RCC 7860 (cell line): ENCODE measurements at regions not wholly inside any gene's neighbourhood (a gene's known extent, or its start where the extent isn't known, plus 50 kb on each side); places are given as distances from the start of the nearest gene placed in this dataset.

Source experiments
- DNase-seq: peaks from one replicate; pipeline ENCODE4 v3.0.0-alpha.2; 2015; ENCODE audit warnings: low spot score
- FAIRE-seq: peaks from 2 replicates; lab custom pipeline; 2012; peaks lifted over from hg19 to GRCh38; lab: Jason Lieb, UNC

- DNase-seq (no peak), FAIRE-seq (no peak)
Observed at GRCh38 chr16:79339863-79340262, 260.7 kb downstream of the MAF start.

- no peak for FAIRE-seq
Observed at GRCh38 chr16:79337906-79338305, 262.6 kb downstream of the MAF start.

GRCh38 chr16:79336437-79337229 is 263.9 kb downstream of the MAF start:
- DNase-seq (no peak), FAIRE-seq (no peak)

More at GRCh38 chr16:79337906-79338305, 262.6 kb downstream of the MAF start:
- no peak for DNase-seq

GRCh38 chr16:79334127-79334526 is 266.4 kb downstream of the MAF start:
- DNase-seq (no peak), FAIRE-seq (no peak)

GRCh38 chr16:79331066-79331465 is 269.5 kb downstream of the MAF start:
- DNase-seq (no peak), FAIRE-seq (no peak)

GRCh38 chr16:79329967-79330366 is 270.6 kb downstream of the MAF start:
- FAIRE-seq (no peak), DNase-seq (no peak)

GRCh38 chr16:79329166-79329521 is 271.4 kb downstream of the MAF start:
- DNase-seq (no peak), FAIRE-seq (no peak)

GRCh38 chr16:79328402-79329165 is 272.0 kb downstream of the MAF start:
- FAIRE-seq (no peak), DNase-seq (no peak)

- FAIRE-seq (no peak), DNase-seq (no peak)
Observed at GRCh38 chr16:79327836-79328235, 272.7 kb downstream of the MAF start.

GRCh38 chr16:79326549-79326948 is 274.0 kb downstream of the MAF start:
- DNase-seq (no peak), FAIRE-seq (no peak)

GRCh38 chr16:79325226-79325945 is 275.2 kb downstream of the MAF start:
- FAIRE-seq (no peak), DNase-seq (no peak)

GRCh38 chr16:79320956-79321355 is 279.6 kb downstream of the MAF start:
- no peak for FAIRE-seq
- DNase-seq: no peak

GRCh38 chr16:79318143-79318899 is 282.2 kb downstream of the MAF start:
- no peak for FAIRE-seq
- no peak for DNase-seq

- DNase-seq: no peak
- no peak for FAIRE-seq
Observed at GRCh38 chr16:79317521-79317920, 283.0 kb downstream of the MAF start.

GRCh38 chr16:79317026-79317425 is 283.5 kb downstream of the MAF start:
- no peak for FAIRE-seq
- DNase-seq: no peak

GRCh38 chr16:79316004-79316458 is 284.5 kb downstream of the MAF start:
- FAIRE-seq (no peak), DNase-seq (no peak)

- FAIRE-seq (no peak), DNase-seq (no peak)
Observed at GRCh38 chr16:79312502-79312901, 288.0 kb downstream of the MAF start.

- DNase-seq: no peak
Observed at GRCh38 chr16:79310710-79311109, 289.8 kb downstream of the MAF start.

GRCh38 chr16:79309606-79310005 is 290.9 kb downstream of the MAF start:
- DNase-seq (no peak), FAIRE-seq (no peak)

More at GRCh38 chr16:79310710-79311109, 289.8 kb downstream of the MAF start:
- FAIRE-seq: no peak

GRCh38 chr16:79307214-79307613 is 293.3 kb downstream of the MAF start:
- DNase-seq (peak; percentile 20), FAIRE-seq (no peak)

- FAIRE-seq (no peak), DNase-seq (no peak)
Observed at GRCh38 chr16:79305074-79305473, 295.5 kb downstream of the MAF start.
